ENCODE measurements at regions not wholly inside any gene's neighbourhood (a gene's known extent, or its start where the extent isn't known, plus 50 kb on each side); places are given as distances from the start of the nearest gene placed in this dataset.

GRCh38 chr7:121504482-121504881 lies 108.4 kb upstream of the FAM3C start:
- TF ChIP-seq CTCF (IDR thresholded peaks at IDR 0.05): no peak
- no peak for TF ChIP-seq EZH2 (IDR thresholded peaks at IDR 0.05)
- TF ChIP-seq EZH2phosphoT487 (IDR thresholded peaks at IDR 0.05): no peak

Data from neural progenitor cell (in vitro differentiated cells).